ENCODE measurements at regions not wholly inside any gene's neighbourhood (a gene's known extent, or its start where the extent isn't known, plus 50 kb on each side); places are given as distances from the start of the nearest gene placed in this dataset.

DNA sequence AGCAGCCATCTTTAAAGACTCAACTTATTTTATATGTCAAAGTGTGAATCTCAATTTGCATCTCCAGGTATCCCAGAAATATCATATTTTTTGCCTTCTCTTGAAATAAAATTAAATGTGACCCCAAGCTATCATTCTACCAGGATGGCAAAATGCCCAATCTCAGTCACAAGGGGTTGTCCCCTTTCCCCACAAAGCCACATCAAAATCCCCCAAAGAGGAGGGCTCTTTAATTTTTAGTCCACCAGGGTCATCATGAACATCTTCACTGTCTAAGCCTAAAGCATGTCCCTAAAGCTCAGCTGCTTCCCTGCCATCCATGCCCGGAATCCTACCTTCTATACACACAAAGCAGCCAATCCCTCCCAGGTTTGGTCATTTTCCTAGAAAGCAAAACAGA is 670.5 kb upstream of the KLF4 start:
- TF ChIP-seq, protein P1, sequence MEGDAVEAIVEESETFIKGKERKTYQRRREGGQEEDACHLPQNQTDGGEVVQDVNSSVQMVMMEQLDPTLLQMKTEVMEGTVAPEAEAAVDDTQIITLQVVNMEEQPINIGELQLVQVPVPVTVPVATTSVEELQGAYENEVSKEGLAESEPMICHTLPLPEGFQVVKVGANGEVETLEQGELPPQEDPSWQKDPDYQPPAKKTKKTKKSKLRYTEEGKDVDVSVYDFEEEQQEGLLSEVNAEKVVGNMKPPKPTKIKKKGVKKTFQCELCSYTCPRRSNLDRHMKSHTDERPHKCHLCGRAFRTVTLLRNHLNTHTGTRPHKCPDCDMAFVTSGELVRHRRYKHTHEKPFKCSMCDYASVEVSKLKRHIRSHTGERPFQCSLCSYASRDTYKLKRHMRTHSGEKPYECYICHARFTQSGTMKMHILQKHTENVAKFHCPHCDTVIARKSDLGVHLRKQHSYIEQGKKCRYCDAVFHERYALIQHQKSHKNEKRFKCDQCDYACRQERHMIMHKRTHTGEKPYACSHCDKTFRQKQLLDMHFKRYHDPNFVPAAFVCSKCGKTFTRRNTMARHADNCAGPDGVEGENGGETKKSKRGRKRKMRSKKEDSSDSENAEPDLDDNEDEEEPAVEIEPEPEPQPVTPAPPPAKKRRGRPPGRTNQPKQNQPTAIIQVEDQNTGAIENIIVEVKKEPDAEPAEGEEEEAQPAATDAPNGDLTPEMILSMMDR (IDR thresholded peaks at IDR 0.05; ENCODE audit: low read depth, low read length), result no peak
- TF ChIP-seq EZH2phosphoT487 (IDR thresholded peaks at IDR 0.05; ENCODE audit: low read depth), result no peak
